Activated T-cell treated with anti-CD3 and anti-CD28 coated beads for 24 hours (primary cell): ENCODE measurements at regions not wholly inside any gene's neighbourhood (a gene's known extent, or its start where the extent isn't known, plus 50 kb on each side); places are given as distances from the start of the nearest gene placed in this dataset.

ENCODE experiments used
- DNase-seq: peaks from one replicate; pipeline ENCODE4 v3.0.0-alpha.2; 2020; ENCODE audit warnings: low read depth

- no peak for DNase-seq
These were observed 53.5 kb upstream of the CHODL start for GRCh38 chr21:18191139-18191538.

DNA sequence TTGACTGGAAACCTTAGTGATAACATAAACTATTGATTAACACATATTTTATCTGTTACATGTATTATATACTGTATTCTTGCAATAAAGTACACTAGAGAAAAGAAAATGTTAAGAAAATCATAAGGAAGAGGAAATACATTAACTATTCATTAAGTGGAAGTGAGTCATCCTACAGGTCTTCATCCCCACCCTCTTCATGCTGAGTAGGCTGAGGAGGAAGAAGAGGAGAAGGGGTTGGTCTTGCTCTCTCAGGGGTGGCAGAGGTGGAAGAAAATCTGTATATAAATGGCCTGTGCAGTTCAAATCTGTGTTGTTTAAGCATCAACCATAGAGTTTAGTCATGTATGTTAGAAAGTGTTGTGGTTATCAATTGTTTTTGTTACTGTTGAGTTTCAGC is 66.1 kb upstream of the CHODL start:
- DNase-seq: no peak

DNA sequence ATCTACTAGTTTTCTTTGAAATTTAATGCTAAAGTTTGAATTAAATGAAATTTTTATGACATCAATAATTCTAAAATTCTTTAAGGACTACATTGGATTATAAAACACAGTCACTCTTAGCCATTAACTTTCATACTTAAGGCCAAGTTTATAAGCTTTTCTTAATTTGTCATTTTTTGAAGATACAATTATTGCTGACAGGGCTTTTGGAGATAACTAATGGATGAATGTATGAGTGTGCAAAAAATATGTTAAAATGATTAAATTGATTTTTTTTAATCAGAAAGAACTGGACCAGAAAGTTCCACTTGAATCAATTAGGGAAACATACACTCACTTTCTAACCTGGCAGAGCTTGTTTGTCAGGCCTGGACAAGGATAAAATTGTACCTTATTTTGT is 70.3 kb upstream of the CHODL start:
- DNase-seq: no peak

- no peak for DNase-seq
These were observed 73.8 kb upstream of the CHODL start for GRCh38 chr21:18170829-18171228.

GRCh38 chr21:18170221-18170620 is 74.4 kb upstream of the CHODL start:
- no peak for DNase-seq

DNA sequence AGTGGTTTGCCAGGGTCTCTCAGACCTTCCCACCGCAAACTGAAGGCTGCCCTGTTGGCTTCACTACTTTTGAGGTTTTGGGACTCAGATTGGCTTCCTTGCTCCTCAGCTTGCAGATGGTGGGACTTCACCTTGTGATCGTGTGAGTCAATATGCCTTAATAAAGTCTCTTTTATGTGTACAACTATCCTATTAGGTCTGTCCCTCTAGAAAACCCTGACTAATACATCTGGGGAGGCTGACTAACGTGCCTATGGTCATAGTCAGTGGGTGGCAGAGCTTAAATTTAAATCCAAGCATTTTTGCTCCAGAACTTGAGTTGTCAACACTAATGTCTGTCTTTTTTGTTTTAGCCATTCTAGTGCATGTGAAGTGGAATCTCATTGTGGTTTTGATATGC is 76.5 kb upstream of the CHODL start:
- DNase-seq: no peak

DNA sequence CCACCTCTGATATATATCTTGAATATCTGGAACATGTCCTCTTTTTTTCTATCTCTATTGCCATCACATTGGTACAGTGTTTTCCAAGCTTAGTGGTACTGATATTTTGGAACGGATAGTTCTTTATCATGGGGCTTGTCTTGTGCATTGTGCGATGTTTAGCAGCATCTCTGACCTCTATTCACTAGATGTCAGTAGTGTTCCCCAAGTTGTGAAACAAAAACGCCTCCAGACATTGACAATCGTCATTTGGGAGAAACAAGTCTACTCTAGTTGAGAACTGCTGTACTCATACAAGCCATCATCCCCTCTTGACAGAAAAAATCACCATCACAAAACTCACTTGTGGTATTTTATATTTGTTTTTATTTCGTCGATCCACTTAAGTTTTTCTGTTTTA is 79.7 kb upstream of the CHODL start:
- no peak for DNase-seq

GRCh38 chr21:18164483-18164882 is 80.2 kb upstream of the CHODL start:
- no peak for DNase-seq

GRCh38 chr21:18163956-18164355 is 80.7 kb upstream of the CHODL start:
- no peak for DNase-seq

- DNase-seq: no peak
These were observed 82.8 kb upstream of the CHODL start for GRCh38 chr21:18161841-18162240.

- DNase-seq: no peak
These were observed 87.2 kb upstream of the CHODL start for GRCh38 chr21:18157406-18157805.

DNA sequence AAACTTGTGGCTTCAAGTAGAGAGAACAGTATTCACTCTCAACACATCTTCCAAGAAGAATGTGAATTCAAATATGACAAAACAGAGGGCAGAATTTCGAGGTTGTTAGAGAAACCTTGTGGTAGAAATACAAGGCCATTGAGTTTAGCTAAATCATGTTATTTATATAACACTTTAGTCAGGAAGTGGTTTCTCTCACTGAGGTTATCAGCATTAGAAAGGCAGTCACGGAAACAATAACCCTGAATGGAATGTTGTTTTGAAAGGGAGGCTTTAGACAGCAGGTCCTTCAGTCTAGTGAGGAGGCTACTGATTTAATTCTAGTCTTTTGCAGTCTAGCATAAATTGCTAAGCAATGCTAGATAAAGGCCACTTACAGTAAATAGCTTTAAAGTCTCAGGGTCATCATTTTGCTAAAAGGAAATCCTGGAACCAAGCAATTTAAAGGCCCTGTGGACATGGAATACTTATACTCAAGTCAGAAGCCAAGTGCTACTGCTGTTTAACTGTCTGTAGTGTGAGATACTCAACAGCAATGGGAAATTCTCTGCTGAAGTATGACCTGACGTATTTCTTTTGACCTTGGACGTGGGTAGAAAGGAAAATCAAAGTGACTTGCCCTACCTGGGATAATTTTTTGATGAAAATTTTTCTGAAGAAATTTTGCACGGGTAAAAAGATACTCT is 89.0 kb upstream of the CHODL start:
- DNase-seq: no peak

GRCh38 chr21:18153063-18153462 is 91.6 kb upstream of the CHODL start:
- no peak for DNase-seq

GRCh38 chr21:18152371-18152770 is 92.3 kb upstream of the CHODL start:
- no peak for DNase-seq

GRCh38 chr21:18151046-18151445 is 93.6 kb upstream of the CHODL start:
- no peak for DNase-seq

- no peak for DNase-seq
These were observed 96.2 kb upstream of the CHODL start for GRCh38 chr21:18148401-18148800.

DNA sequence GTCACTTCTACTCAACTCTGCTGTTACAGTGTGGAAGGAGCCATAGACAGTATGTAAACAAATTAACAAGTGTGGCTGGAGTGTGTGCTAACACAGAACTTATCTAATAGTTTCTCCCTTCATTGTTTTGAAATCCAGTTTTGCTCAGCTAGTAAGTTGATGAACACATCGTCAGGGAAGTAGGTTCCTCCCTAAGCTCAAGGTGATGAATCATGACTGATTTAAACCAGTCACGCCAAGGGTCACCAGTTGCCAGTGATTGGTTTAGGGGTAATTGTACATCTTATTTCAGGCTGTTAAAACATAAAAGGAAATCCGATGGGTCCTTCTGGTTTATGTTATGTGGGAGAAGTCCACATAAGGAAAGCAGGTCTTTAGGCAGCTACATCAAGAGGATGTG is 97.0 kb upstream of the CHODL start:
- DNase-seq: no peak

- no peak for DNase-seq
These were observed 97.8 kb upstream of the CHODL start for GRCh38 chr21:18146820-18147219.

GRCh38 chr21:18144339-18144738 is 100.3 kb upstream of the CHODL start:
- no peak for DNase-seq

GRCh38 chr21:18142655-18143054 is 102.0 kb upstream of the CHODL start:
- DNase-seq: no peak

GRCh38 chr21:18138507-18138906 is 106.1 kb upstream of the CHODL start:
- no peak for DNase-seq

DNA sequence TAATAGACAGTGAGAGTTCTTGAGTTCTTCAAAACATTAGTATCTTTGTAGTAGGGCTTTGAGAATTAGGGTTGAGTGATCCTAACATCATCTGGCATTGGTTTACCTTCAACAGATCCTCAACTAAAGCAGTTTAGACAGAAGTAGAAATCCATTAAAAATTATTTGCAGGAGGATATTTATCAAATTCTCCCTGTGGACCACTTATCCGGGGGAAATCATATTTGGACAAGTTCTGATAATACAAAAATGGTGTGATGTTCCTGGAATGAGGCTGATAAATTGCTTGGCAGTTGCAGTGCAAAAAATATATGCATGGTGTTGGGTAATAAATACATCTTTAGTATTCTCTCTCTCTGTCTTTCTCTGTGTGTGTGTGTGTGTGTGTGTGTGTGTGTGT is 115.1 kb upstream of the CHODL start:
- DNase-seq: no peak

GRCh38 chr21:18118566-18118965 is 126.1 kb upstream of the CHODL start:
- DNase-seq: no peak

- DNase-seq: no peak
These were observed 127.5 kb upstream of the CHODL start for GRCh38 chr21:18117176-18117575.

GRCh38 chr21:18114810-18115209 is 129.8 kb upstream of the CHODL start:
- DNase-seq: no peak
